ENCODE measurements at regions not wholly inside any gene's neighbourhood (a gene's known extent, or its start where the extent isn't known, plus 50 kb on each side); places are given as distances from the start of the nearest gene placed in this dataset.
A peak's percentile ranks its signal among the peaks of the same experiment; 100 is the strongest.
"Not testable (repeated sequence)": the region's sequence is repeated elsewhere in the genome, so short reads cannot be mapped to it uniquely, and the experiment has no call there.

DNA sequence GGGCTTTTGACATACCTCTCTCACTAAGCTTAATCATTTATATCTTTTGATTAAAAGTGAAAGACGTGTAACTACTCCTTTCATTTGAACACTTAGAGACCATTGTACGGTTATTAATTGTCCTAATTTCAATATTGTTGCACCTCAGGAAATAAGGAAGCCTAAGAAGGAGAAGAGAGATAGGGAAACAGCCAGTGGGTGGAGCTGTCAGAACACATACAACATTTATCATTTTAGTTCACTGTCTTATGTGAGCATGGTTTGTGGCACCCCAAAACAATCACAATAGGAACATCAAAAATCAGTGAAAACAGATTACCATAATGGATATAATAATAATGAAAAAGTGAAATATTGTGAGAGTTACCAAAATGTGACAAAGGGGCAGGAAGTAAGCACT is 147.2 kb upstream of the POMZP3 start:
- H3K4me3 ChIP-seq (ENCODE audit: low read depth, low read length); H3K4me1 ChIP-seq (ENCODE audit: control insufficient read depth, insufficient read depth, low read length); POLR2A ChIA-PET; H3K9me3 ChIP-seq (ENCODE audit: control insufficient read depth, insufficient read depth, low read depth, low read length); H3K27ac ChIP-seq (ENCODE audit: extremely low read depth, low read depth, low read length); CTCF ChIA-PET; H3K36me3 ChIP-seq (ENCODE audit: control insufficient read depth in 2 of 2, insufficient read depth in 1 of 2, low read length in 2 of 2): not testable (repeated sequence)

DNA sequence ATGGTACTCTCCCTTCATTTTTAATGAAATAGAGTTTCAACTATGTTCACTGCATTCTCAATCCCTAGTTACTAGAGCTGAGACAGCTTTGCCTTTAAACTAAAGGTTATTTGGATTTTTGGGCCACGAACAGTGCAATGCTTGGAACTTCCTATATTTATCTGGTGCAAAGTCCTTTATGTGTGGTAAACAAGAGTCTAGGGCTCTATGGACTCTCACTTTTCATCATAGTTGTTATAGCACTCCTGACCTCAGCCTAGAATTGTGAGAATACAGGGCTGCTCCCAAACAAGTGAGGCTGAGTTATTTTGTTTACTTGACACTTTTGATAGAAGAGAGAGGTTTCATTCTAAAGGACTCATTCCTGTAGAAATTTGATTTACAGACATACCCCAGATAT is 144.9 kb upstream of the POMZP3 start:
- H3K9me3 ChIP-seq (ENCODE audit: control insufficient read depth, insufficient read depth, low read depth, low read length); H3K4me1 ChIP-seq (ENCODE audit: control insufficient read depth, insufficient read depth, low read length); H3K4me3 ChIP-seq (ENCODE audit: low read depth, low read length); POLR2A ChIA-PET; CTCF ChIA-PET; H3K27ac ChIP-seq (ENCODE audit: extremely low read depth, low read depth, low read length); H3K36me3 ChIP-seq (ENCODE audit: control insufficient read depth in 2 of 2, insufficient read depth in 1 of 2, low read length in 2 of 2): not testable (repeated sequence)

DNA sequence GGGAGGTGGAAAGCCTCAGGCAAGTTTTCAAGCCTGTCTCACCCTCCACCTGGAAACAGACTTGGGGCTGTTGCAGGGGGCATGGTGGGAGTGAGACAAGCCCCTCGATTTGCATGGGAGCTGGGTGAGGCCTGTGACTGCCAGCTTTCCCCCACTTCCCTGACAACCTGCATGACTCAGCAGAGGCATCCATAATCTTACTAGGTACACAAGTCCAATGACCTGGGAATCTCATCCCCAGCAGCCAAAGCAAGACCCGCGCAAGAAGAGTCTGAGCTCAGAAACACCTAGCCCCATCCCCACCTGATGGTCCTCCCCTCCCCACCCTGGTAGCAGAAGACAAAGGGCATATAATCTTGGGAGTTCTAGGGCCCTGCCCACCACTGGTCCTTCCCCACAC is 136.9 kb upstream of the POMZP3 start:
- H3K36me3 ChIP-seq (ENCODE audit: control insufficient read depth in 2 of 2, insufficient read depth in 1 of 2, low read length in 2 of 2); H3K9me3 ChIP-seq (ENCODE audit: control insufficient read depth, insufficient read depth, low read depth, low read length); POLR2A ChIA-PET; CTCF ChIA-PET; H3K4me3 ChIP-seq (ENCODE audit: low read depth, low read length); H3K27ac ChIP-seq (ENCODE audit: extremely low read depth, low read depth, low read length); H3K4me1 ChIP-seq (ENCODE audit: control insufficient read depth, insufficient read depth, low read length): not testable (repeated sequence)

DNA sequence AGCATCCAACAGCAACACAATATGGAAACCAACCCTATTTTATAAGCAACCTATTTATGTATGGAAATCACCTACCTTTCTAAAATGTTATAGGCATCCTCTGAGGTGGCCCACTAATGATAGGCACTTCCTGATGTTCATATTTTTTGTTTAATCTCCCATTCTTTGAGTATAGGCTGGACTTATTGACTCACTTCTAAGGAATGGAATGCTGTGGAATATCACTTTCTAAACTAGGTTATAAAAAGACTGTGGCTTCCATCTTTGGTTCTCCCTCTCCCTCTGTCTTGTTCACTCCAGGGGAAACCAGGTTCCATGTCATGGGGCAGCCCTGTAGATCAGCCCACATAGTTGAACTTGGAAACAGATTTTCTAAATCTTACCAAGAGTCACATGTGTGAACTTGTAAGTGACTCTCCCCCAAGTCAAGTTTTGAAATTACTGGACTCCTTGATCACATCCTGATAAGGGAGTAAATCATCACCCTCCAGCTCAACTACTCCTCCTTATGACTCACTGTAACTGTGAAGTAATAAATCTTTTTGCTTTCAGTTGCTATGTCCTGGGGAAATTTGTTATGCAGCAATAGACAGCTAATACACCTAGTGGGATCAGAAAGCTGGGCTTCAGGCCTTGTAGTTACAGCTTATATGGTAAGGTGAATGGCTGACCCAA is 133.6 kb upstream of the POMZP3 start:
- H3K27ac ChIP-seq (ENCODE audit: extremely low read depth, low read depth, low read length); POLR2A ChIA-PET; H3K4me3 ChIP-seq (ENCODE audit: low read depth, low read length); H3K9me3 ChIP-seq (ENCODE audit: control insufficient read depth, insufficient read depth, low read depth, low read length); CTCF ChIA-PET; H3K4me1 ChIP-seq (ENCODE audit: control insufficient read depth, insufficient read depth, low read length); H3K36me3 ChIP-seq (ENCODE audit: control insufficient read depth in 2 of 2, insufficient read depth in 1 of 2, low read length in 2 of 2): not testable (repeated sequence)

DNA sequence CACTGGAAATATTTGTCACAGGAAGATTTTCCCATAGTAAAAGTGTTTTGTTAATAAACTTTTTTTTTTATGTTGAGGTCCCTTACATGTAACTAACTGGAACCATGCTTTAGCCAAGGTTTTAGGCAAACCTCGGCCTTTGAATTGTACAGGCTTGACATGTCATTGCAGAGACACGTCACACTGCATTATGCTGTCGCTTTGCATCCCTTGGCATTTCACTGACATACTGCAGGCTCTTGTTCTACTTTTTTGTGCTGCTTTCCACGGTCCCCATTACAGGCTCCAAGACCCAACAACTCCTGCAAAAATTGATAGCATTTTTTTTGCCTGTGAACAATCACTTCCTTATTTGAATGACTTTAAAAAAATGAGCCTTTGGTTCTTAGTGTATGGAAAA is 112.5 kb upstream of the POMZP3 start:
- H3K36me3 ChIP-seq (ENCODE audit: control insufficient read depth in 2 of 2, insufficient read depth in 1 of 2, low read length in 2 of 2); H3K27ac ChIP-seq (ENCODE audit: extremely low read depth, low read depth, low read length); H3K9me3 ChIP-seq (ENCODE audit: control insufficient read depth, insufficient read depth, low read depth, low read length); H3K4me1 ChIP-seq (ENCODE audit: control insufficient read depth, insufficient read depth, low read length); POLR2A ChIA-PET; H3K4me3 ChIP-seq (ENCODE audit: low read depth, low read length); CTCF ChIA-PET: not testable (repeated sequence)

DNA sequence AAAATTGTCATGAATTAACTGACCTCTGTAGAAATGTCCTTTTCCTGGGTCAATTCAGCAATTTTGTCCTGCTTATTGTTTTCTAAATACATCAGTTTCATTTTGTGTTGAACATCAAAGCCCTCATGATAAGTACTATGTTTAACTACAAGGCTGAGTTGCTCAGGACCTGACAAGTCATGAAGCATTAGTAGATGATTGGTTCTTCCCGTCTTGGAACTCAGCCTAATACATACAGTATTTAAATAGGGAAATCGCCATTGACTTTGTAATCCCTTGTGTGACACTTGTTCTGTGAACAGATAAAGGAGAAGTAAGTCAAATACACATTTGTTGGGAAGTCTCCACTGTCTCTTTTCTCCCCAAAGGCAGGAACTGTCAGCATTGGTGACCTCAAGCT is 109.6 kb upstream of the POMZP3 start:
- H3K27ac ChIP-seq (ENCODE audit: extremely low read depth, low read depth, low read length); H3K4me3 ChIP-seq (ENCODE audit: low read depth, low read length); H3K9me3 ChIP-seq (ENCODE audit: control insufficient read depth, insufficient read depth, low read depth, low read length); H3K36me3 ChIP-seq (ENCODE audit: control insufficient read depth in 2 of 2, insufficient read depth in 1 of 2, low read length in 2 of 2); POLR2A ChIA-PET; H3K4me1 ChIP-seq (ENCODE audit: control insufficient read depth, insufficient read depth, low read length); CTCF ChIA-PET: not testable (repeated sequence)

DNA sequence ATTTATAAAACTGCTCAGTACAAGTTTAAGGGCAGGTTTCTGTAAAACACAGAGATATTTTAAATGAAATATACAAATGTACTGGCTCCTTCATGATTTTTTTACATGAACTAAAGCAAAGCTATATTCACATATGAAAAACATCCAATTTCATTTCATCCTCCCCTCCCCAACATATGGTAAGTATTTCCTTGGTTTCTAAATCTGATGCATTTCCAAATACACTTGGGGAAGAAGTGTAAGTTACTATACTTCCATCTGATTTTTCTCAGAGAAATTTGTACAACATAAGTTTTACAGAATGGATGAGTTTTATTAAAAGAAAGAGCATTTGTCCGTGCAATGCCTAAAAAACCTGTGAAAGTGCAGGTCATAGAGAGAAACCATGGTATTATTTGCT is 109.0 kb upstream of the POMZP3 start:
- H3K9me3 ChIP-seq (ENCODE audit: control insufficient read depth, insufficient read depth, low read depth, low read length); CTCF ChIA-PET; H3K27ac ChIP-seq (ENCODE audit: extremely low read depth, low read depth, low read length); POLR2A ChIA-PET; H3K36me3 ChIP-seq (ENCODE audit: control insufficient read depth in 2 of 2, insufficient read depth in 1 of 2, low read length in 2 of 2); H3K4me1 ChIP-seq (ENCODE audit: control insufficient read depth, insufficient read depth, low read length); H3K4me3 ChIP-seq (ENCODE audit: low read depth, low read length): not testable (repeated sequence)

DNA sequence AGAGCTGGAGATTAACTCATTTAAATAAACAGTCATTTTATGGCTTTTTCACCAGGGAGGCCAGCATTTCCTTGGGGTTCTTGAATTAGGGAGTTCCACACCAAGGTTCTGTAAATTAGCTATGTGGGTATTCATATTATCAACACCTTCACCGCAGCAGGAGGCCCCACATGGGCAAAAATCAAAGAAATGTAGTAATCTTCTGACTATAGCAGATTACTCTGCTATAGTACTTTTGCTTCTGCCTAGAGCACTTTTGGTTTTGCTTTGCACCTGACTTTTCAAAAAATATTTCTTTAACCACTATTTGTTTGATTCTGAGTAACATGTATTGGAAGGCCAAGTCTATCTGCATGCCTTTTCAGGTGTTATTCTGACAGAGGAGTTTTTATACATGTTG is 108.6 kb upstream of the POMZP3 start:
- CTCF ChIA-PET; H3K4me3 ChIP-seq (ENCODE audit: low read depth, low read length); H3K36me3 ChIP-seq (ENCODE audit: control insufficient read depth in 2 of 2, insufficient read depth in 1 of 2, low read length in 2 of 2); H3K9me3 ChIP-seq (ENCODE audit: control insufficient read depth, insufficient read depth, low read depth, low read length); POLR2A ChIA-PET; H3K27ac ChIP-seq (ENCODE audit: extremely low read depth, low read depth, low read length); H3K4me1 ChIP-seq (ENCODE audit: control insufficient read depth, insufficient read depth, low read length): not testable (repeated sequence)

DNA sequence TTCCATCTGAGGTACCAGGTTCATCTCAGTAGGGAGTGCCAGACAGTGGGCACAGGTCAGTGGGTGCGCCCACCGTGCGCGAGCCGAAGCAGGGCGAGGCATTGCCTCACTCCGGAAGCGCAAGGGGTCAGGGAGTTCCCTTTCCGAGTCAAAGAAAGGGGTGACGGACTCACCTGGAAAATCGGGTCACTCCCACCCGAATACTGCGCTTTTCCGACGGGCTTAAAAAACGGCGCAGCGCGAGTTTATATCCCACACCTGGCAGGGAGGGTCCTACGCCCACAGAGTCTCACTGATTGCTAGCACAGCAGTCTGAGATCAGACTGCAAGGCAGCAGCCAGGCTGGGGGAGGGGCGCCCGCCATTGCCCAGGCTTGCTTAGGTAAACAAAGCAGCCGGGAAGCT is 101.5 kb upstream of the POMZP3 start:
- POLR2A ChIA-PET; H3K4me1 ChIP-seq (ENCODE audit: control insufficient read depth, insufficient read depth, low read length); CTCF ChIA-PET; H3K36me3 ChIP-seq (ENCODE audit: control insufficient read depth in 2 of 2, insufficient read depth in 1 of 2, low read length in 2 of 2); H3K4me3 ChIP-seq (ENCODE audit: low read depth, low read length); H3K9me3 ChIP-seq (ENCODE audit: control insufficient read depth, insufficient read depth, low read depth, low read length): not testable (repeated sequence)
- peak overlapping the region; percentile 39; the same call in 1 of the 2 replicates for H3K27ac ChIP-seq (ENCODE audit: extremely low read depth, low read depth, low read length)
- TF ChIP-seq ZNF2 (tag by site-specific recombination; IDR thresholded peaks at IDR 0.05): peak; percentile 57; the same call in 1 of the 2 replicates
- TF ChIP-seq, protein P1, sequence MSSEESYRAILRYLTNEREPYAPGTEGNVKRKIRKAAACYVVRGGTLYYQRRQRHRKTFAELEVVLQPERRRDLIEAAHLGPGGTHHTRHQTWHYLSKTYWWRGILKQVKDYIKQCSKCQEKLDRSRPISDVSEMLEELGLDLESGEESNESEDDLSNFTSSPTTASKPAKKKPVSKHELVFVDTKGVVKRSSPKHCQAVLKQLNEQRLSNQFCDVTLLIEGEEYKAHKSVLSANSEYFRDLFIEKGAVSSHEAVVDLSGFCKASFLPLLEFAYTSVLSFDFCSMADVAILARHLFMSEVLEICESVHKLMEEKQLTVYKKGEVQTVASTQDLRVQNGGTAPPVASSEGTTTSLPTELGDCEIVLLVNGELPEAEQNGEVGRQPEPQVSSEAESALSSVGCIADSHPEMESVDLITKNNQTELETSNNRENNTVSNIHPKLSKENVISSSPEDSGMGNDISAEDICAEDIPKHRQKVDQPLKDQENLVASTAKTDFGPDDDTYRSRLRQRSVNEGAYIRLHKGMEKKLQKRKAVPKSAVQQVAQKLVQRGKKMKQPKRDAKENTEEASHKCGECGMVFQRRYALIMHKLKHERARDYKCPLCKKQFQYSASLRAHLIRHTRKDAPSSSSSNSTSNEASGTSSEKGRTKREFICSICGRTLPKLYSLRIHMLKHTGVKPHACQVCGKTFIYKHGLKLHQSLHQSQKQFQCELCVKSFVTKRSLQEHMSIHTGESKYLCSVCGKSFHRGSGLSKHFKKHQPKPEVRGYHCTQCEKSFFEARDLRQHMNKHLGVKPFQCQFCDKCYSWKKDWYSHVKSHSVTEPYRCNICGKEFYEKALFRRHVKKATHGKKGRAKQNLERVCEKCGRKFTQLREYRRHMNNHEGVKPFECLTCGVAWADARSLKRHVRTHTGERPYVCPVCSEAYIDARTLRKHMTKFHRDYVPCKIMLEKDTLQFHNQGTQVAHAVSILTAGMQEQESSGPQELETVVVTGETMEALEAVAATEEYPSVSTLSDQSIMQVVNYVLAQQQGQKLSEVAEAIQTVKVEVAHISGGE (tag by site-specific recombination; conservative IDR thresholded peaks at IDR 0.05; ENCODE audit: low read depth): 0 out of 2 replicates have a peak, but pooled peaks have one; percentile 37
- TF ChIP-seq, protein P2, sequence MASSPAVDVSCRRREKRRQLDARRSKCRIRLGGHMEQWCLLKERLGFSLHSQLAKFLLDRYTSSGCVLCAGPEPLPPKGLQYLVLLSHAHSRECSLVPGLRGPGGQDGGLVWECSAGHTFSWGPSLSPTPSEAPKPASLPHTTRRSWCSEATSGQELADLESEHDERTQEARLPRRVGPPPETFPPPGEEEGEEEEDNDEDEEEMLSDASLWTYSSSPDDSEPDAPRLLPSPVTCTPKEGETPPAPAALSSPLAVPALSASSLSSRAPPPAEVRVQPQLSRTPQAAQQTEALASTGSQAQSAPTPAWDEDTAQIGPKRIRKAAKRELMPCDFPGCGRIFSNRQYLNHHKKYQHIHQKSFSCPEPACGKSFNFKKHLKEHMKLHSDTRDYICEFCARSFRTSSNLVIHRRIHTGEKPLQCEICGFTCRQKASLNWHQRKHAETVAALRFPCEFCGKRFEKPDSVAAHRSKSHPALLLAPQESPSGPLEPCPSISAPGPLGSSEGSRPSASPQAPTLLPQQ (tag by site-specific recombination; IDR thresholded peaks at IDR 0.05): peak; percentile 77; the same call in 1 of the 2 replicates
- TF ChIP-seq SP7 (tag by site-specific recombination; IDR thresholded peaks at IDR 0.05): peak; percentile 45; the same call in 1 of the 2 replicates
- TF ChIP-seq ZXDB (tag by site-specific recombination; IDR thresholded peaks at IDR 0.05): 0 out of 2 replicates have a peak, but pooled peaks have one; percentile 39
